H1 (cell line): ENCODE measurements at regions not wholly inside any gene's neighbourhood (a gene's known extent, or its start where the extent isn't known, plus 50 kb on each side); places are given as distances from the start of the nearest gene placed in this dataset.
A peak's percentile ranks its signal among the peaks of the same experiment; 100 is the strongest.

Experiments used
- CEBPB ChIP-seq: IDR thresholded peaks from 2 replicates; pipeline ENCODE4 v1.6.1; 2012; ENCODE audit warnings: low read depth, low read length
- CTCF ChIP-seq, 3 experiments: IDR thresholded peaks; 1 replicate in 2 of 3; 2 replicates in 1 of 3; pipeline versions ENCODE4 v1.5.1 to v1.6.1; 2011; ENCODE audit warnings: low read length in 3 of 3, mild to moderate bottlenecking in 3 of 3, inconsistent platforms in 2 of 3, low read depth in 1 of 3, moderate library complexity in 1 of 3; ENCODE audit not compliant: insufficient read depth in 1 of 3; ENCODE audit errors: control extremely low read depth in 1 of 3
- EP300 ChIP-seq, 2 experiments: IDR thresholded peaks; 1 replicate in 1 of 2; 2 replicates in 1 of 2; pipeline ENCODE4 v1.6.1; 2011 to 2012; ENCODE audit warnings: low read depth in 2 of 2, low read length in 2 of 2, mild to moderate bottlenecking in 2 of 2, borderline replicate concordance in 1 of 2, inconsistent platforms in 1 of 2, moderate library complexity in 1 of 2
- EZH2 ChIP-seq: fragments of 200-600 bp; sonication (generic); IDR thresholded peaks from 2 replicates; pipeline ENCODE4 v1.7.1; 2012; ENCODE audit warnings: low read depth, mild to moderate bottlenecking, moderate library complexity, low read length, inconsistent platforms; ENCODE audit not compliant: severe bottlenecking
- FOSL1 ChIP-seq: IDR thresholded peaks from 2 replicates; pipeline ENCODE4 v1.6.1; 2011; ENCODE audit warnings: mild to moderate bottlenecking, low read depth, low read length, moderate library complexity; ENCODE audit not compliant: insufficient read depth
- GABPA ChIP-seq: IDR thresholded peaks from 2 replicates; pipeline ENCODE4 v1.6.1; 2011; ENCODE audit warnings: mild to moderate bottlenecking, low read length, moderate library complexity, borderline replicate concordance; ENCODE audit not compliant: insufficient read depth
- KDM1A ChIP-seq: fragments of 200-600, 300-600 bp; sonication (generic); IDR thresholded peaks from 2 replicates; pipeline ENCODE4 v1.7.1; 2016; ENCODE audit warnings: mild to moderate bottlenecking, low read length, borderline replicate concordance
- MAX ChIP-seq: IDR thresholded peaks from 2 replicates; pipeline ENCODE4 v1.6.1; 2012; ENCODE audit warnings: inconsistent platforms
- POLR2A ChIP-seq, 2 experiments: IDR thresholded peaks; 1 replicate in 1 of 2; 2 replicates in 1 of 2; pipeline ENCODE4 v1.6.1; 2011; ENCODE audit warnings: low read depth in 2 of 2, low read length in 2 of 2, mild to moderate bottlenecking in 2 of 2; ENCODE audit errors: control extremely low read depth in 1 of 2
- POLR2AphosphoS5 ChIP-seq: IDR thresholded peaks from 2 replicates; pipeline ENCODE4 v1.6.1; 2011; ENCODE audit warnings: low read depth, low read length
- SIN3A ChIP-seq, 2 experiments: IDR thresholded peaks in 1 of 2; conservative IDR thresholded peaks in 1 of 2; 2 replicates each; pipeline ENCODE4 v1.6.1; 2011 to 2012; ENCODE audit warnings: low read length in 2 of 2, improper control_type of control experiment in 1 of 2, low read depth in 1 of 2, mild to moderate bottlenecking in 1 of 2
- SUZ12 ChIP-seq: fragments of 200-600 bp; sonication (generic); IDR thresholded peaks from 2 replicates; pipeline ENCODE4 v1.6.1; 2012; ENCODE audit warnings: mild to moderate bottlenecking, inconsistent platforms, low read length, moderate library complexity, mixed read lengths

GRCh38 chr16:5448798-5449197 is 351.2 kb upstream of the EEF2KMT start:
- TF ChIP-seq FOSL1 (no peak), EZH2 (no peak), POLR2A (IDR thresholded peaks at IDR 0.05; ENCODE audit: control extremely low read depth in 1 of 2, low read depth in 2 of 2, low read length in 2 of 2) (no peak), POLR2AphosphoS5 (no peak), CTCF (IDR thresholded peaks at IDR 0.05; ENCODE audit: control extremely low read depth in 1 of 3, insufficient read depth in 1 of 3, low read depth in 1 of 3, low read length in 3 of 3) (no peak), SUZ12 (no peak), KDM1A (peak; percentile 90; the same call in 1 of the 2 replicates), CEBPB (no peak), GABPA (no peak), EP300 (IDR thresholded peaks at IDR 0.05; ENCODE audit: borderline replicate concordance in 1 of 2, low read depth in 2 of 2, low read length in 2 of 2) (no peak), SIN3A (conservative IDR thresholded peaks at IDR 0.05 in 1 of 2, IDR thresholded peaks at IDR 0.05 in 1 of 2; ENCODE audit: low read depth in 1 of 2, low read length in 2 of 2) (no peak), MAX (no peak)
